HG03196 (cell line): ENCODE measurements at regions not wholly inside any gene's neighbourhood (a gene's known extent, or its start where the extent isn't known, plus 50 kb on each side); places are given as distances from the start of the nearest gene placed in this dataset.

Experiments
- ATAC-seq: cut with Tn5 transposase; IDR thresholded peaks from one replicate; pipeline ENCODE4 v1.9.1; 2021; ENCODE audit not compliant: unreplicated experiment

GRCh38 chr6:9499709-9500108, 915.2 kb downstream of the TFAP2A start:
- no peak for ATAC-seq

GRCh38 chr6:9496837-9497236, 918.0 kb downstream of the TFAP2A start:
- ATAC-seq: no peak

- no peak for ATAC-seq
These were observed 920.0 kb downstream of the TFAP2A start for GRCh38 chr6:9494864-9495263.

- no peak for ATAC-seq
These were observed 922.1 kb downstream of the TFAP2A start for GRCh38 chr6:9492790-9493189.

- no peak for ATAC-seq
These were observed 927.7 kb downstream of the TFAP2A start for GRCh38 chr6:9487128-9487527.

- no peak for ATAC-seq
These were observed 928.9 kb downstream of the TFAP2A start for GRCh38 chr6:9485992-9486391.

GRCh38 chr6:9484686-9485085, 930.2 kb downstream of the TFAP2A start:
- ATAC-seq: no peak

GRCh38 chr6:9484091-9484490, 930.8 kb downstream of the TFAP2A start:
- no peak for ATAC-seq

GRCh38 chr6:9482030-9482738, 932.7 kb downstream of the TFAP2A start:
- ATAC-seq: no peak

- no peak for ATAC-seq
These were observed 933.4 kb downstream of the TFAP2A start for GRCh38 chr6:9481292-9482029.

- ATAC-seq: no peak
These were observed 946.6 kb downstream of the TFAP2A start for GRCh38 chr6:9468277-9468676.

- ATAC-seq: no peak
These were observed 947.1 kb downstream of the TFAP2A start for GRCh38 chr6:9467741-9468140.

- no peak for ATAC-seq
These were observed 950.3 kb downstream of the TFAP2A start for GRCh38 chr6:9464583-9464982.

GRCh38 chr6:9463311-9463710, 951.6 kb downstream of the TFAP2A start:
- ATAC-seq: no peak

- ATAC-seq: no peak
These were observed 953.7 kb downstream of the TFAP2A start for GRCh38 chr6:9461188-9461587.

- ATAC-seq: no peak
These were observed 956.5 kb downstream of the TFAP2A start for GRCh38 chr6:9458424-9458823.

- ATAC-seq: no peak
These were observed 958.8 kb downstream of the TFAP2A start for GRCh38 chr6:9455864-9456658.

GRCh38 chr6:9439621-9440330, 975.1 kb downstream of the TFAP2A start:
- no peak for ATAC-seq

- no peak for ATAC-seq
These were observed 977.0 kb downstream of the TFAP2A start for GRCh38 chr6:9437836-9438235.

- no peak for ATAC-seq
These were observed 979.6 kb downstream of the TFAP2A start for GRCh38 chr6:9435281-9435680.

- no peak for ATAC-seq
These were observed 982.9 kb downstream of the TFAP2A start for GRCh38 chr6:9431945-9432344.
